ENCODE measurements at regions not wholly inside any gene's neighbourhood (a gene's known extent, or its start where the extent isn't known, plus 50 kb on each side); places are given as distances from the start of the nearest gene placed in this dataset.

DNA sequence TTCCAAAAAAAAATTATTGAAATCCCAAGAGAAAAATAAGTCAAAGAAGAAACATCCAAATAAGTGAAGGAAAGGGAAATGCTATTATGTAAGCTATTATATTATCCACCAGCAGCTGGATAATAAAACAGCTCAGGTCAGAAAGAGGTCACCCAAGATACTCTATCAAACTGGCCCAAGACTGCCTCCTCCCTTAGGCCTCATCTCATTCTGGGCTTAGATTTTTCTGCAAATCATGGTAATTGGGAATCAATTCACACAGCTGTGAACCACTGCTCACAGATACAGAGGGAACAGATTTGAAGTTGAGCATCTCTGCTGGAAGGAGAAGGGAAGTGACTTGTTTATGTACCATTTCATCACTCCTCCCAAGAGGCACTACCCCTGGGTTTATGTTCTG is 294.6 kb upstream of the DPPA4 start:
- CTCF ChIA-PET, result no interaction called here

DNA sequence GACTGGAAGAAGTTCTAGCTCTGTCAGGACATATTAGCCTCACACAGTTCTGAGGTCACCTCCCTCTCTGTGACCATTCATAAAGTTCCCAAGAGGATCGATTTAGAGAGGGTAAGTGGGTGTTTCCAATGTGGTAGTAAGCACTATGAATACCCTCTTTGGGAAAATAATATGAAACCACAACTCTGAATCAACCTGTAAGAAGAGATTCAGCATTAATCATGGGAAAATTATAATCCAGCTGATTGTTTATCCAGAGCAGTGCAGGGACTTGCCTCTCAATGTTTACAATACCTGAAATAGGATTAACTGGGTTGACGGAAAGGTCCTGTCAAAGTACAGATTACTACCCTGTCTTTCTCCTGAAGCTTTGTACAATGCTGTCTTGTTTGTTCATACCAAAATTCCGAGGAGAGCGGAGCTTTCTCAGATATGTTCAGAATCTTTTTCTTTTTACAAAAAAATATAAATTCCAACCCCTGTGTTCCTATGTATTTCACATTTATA is 302.9 kb upstream of the DPPA4 start:
- ChIA-PET CTCF (no interaction called here), POLR2A (no interaction called here)
- H3K27ac ChIP-seq (ENCODE audit: low read depth, low read length), result no peak overlapping the region
- no peaks in the 10 kb centered on the region for H3K9me3 ChIP-seq (ENCODE audit: control insufficient read depth, insufficient read depth, low read length)
- no peak overlapping the region for H3K4me3 ChIP-seq (ENCODE audit: low read depth, low read length)
- TF ChIP-seq, protein P1, sequence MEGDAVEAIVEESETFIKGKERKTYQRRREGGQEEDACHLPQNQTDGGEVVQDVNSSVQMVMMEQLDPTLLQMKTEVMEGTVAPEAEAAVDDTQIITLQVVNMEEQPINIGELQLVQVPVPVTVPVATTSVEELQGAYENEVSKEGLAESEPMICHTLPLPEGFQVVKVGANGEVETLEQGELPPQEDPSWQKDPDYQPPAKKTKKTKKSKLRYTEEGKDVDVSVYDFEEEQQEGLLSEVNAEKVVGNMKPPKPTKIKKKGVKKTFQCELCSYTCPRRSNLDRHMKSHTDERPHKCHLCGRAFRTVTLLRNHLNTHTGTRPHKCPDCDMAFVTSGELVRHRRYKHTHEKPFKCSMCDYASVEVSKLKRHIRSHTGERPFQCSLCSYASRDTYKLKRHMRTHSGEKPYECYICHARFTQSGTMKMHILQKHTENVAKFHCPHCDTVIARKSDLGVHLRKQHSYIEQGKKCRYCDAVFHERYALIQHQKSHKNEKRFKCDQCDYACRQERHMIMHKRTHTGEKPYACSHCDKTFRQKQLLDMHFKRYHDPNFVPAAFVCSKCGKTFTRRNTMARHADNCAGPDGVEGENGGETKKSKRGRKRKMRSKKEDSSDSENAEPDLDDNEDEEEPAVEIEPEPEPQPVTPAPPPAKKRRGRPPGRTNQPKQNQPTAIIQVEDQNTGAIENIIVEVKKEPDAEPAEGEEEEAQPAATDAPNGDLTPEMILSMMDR (IDR thresholded peaks at IDR 0.05; ENCODE audit: low read depth, low read length), result no peak
- H3K27me3 ChIP-seq (ENCODE audit: control insufficient read depth, insufficient read depth, low read length), result no peaks in the 10 kb centered on the region
- DNase-seq (ENCODE audit: low read depth, low spot score), result no peak

More for the DNA sequence above, 294.6 kb upstream of the DPPA4 start:
- H3K27ac ChIP-seq (ENCODE audit: low read depth, low read length), result no peak overlapping the region
- TF ChIP-seq, protein P1 (IDR thresholded peaks at IDR 0.05; ENCODE audit: low read depth, low read length), result no peak
- H3K4me3 ChIP-seq (ENCODE audit: low read depth, low read length), result no peak overlapping the region
- no peak for DNase-seq (ENCODE audit: low read depth, low spot score)
- no peaks in the 10 kb centered on the region for H3K9me3 ChIP-seq (ENCODE audit: control insufficient read depth, insufficient read depth, low read length)
- H3K27me3 ChIP-seq (ENCODE audit: control insufficient read depth, insufficient read depth, low read length), result no peaks in the 10 kb centered on the region
- POLR2A ChIA-PET, result no interaction called here

DNA sequence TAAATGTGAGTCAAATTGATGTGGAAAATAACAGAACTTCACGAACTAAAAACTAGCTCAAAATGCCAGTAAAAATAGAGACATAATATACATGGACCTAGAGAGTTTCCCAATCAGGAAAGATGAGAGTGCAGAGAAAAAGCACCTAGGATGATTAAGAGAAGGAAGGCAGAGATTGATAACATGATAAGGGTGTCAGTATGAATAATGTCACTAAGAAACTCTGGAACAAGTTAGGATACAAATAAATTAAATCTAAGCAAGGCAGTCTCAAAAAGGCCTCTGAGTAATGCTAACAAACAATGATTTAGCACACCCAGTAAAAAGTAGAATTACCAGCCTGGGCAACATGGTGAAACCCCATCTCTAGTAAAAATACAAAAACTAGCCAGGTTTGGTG is 304.7 kb upstream of the DPPA4 start:
- no peaks in the 10 kb centered on the region for H3K9me3 ChIP-seq (ENCODE audit: control insufficient read depth, insufficient read depth, low read length)
- H3K27ac ChIP-seq (ENCODE audit: low read depth, low read length), result no peak overlapping the region
- no peak for DNase-seq (ENCODE audit: low read depth, low spot score)
- CTCF ChIA-PET, result no interaction called here
- H3K4me3 ChIP-seq (ENCODE audit: low read depth, low read length), result no peak overlapping the region
- TF ChIP-seq, protein P1 (IDR thresholded peaks at IDR 0.05; ENCODE audit: low read depth, low read length), result no peak
- POLR2A ChIA-PET, result no interaction called here
- no peaks in the 10 kb centered on the region for H3K27me3 ChIP-seq (ENCODE audit: control insufficient read depth, insufficient read depth, low read length)

DNA sequence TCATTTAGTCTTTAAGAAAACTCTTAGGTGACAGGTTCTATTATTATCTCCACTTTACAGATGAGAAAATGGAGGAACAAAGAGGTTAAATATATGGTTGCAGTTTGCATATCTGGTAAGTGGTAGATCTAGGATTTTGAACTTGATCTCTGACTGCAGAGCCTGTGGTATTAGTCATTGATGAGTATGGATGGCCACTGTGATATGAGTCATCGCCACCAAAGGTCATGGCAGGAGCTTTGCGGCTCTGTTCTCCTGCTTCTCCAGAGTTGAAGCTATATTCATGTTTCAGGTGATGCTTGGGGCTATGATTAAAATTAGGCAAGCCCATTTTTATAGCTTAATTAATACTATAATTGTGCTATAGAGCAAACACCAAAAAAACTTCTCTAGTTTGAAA is 306.2 kb upstream of the DPPA4 start:
- DNase-seq (ENCODE audit: low read depth, low spot score), result no peak
- Histone ChIP-seq H3K27ac (ENCODE audit: low read depth, low read length) (no peak overlapping the region), H3K4me3 (ENCODE audit: low read depth, low read length) (no peak overlapping the region), H3K27me3 (ENCODE audit: control insufficient read depth, insufficient read depth, low read length) (no peaks in the 10 kb centered on the region), H3K9me3 (ENCODE audit: control insufficient read depth, insufficient read depth, low read length) (no peaks in the 10 kb centered on the region)
- ChIA-PET CTCF (no interaction called here), POLR2A (no interaction called here)
- TF ChIP-seq, protein P1 (IDR thresholded peaks at IDR 0.05; ENCODE audit: low read depth, low read length), result no peak

DNA sequence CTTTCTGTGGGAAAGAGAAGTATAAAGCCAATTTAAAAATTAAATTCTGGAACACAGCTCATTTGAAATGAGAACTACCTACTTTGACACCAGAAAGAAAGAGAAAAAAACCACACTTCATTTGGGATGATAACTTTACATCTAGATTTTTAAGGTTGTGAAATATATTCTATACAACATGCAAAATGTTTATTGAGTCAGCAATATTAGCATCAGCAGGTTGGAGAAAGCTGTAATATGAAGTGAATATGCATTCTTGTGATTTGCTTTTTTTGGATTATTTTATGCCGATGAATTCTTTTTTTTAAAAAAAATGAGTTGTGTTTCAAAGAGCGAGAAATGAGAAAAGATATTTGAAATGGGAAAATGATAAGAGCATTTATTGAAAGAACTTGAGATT is 307.0 kb upstream of the DPPA4 start:
- ChIA-PET CTCF (no interaction called here), POLR2A (no interaction called here)
- TF ChIP-seq, protein P1 (IDR thresholded peaks at IDR 0.05; ENCODE audit: low read depth, low read length), result no peak
- Histone ChIP-seq H3K4me3 (ENCODE audit: low read depth, low read length) (no peak overlapping the region), H3K9me3 (ENCODE audit: control insufficient read depth, insufficient read depth, low read length) (no peaks in the 10 kb centered on the region), H3K27me3 (ENCODE audit: control insufficient read depth, insufficient read depth, low read length) (no peaks in the 10 kb centered on the region), H3K27ac (ENCODE audit: low read depth, low read length) (no peak overlapping the region)
- no peak for DNase-seq (ENCODE audit: low read depth, low spot score)

All from AG04450 (cell line).